GM12878 (cell line): ENCODE measurements at regions not wholly inside any gene's neighbourhood (a gene's known extent, or its start where the extent isn't known, plus 50 kb on each side); places are given as distances from the start of the nearest gene placed in this dataset.

ENCODE experiments used
- ATAC-seq: fragments of 200-7000 bp; cut with Tn5 transposase; 3 replicates; pipeline ENCODE4 v1.9.1; 2020; ENCODE audit warnings: mild to moderate bottlenecking, moderate library complexity
- BruUV-seq: library from RNA; stranded (reverse); fragments of 400-500 nt; replicated peaks from 2 replicates; lab custom pipeline; 2021; lab: Mats Ljungman, UMichigan
- CTCF ChIA-PET: fragments of 300-600 bp; sonication (Branson Sonifier 250); formaldehyde crosslinking; extraction: SDS; loops from one replicate; lab custom pipeline; 2021; ENCODE audit warnings: inconsistent platforms; lab: Yijun Ruan, JAX
- POLR2A ChIA-PET: fragments of 350-600 bp; formaldehyde crosslinking; extraction: SDS; loops from one replicate; lab custom pipeline; 2021; ENCODE audit warnings: inconsistent platforms; lab: Charles Lee
- RAD21 ChIA-PET: fragments of 300-600 bp; sonication (Branson Sonifier 250); formaldehyde crosslinking; loops from one replicate; lab custom pipeline; 2023; ENCODE audit warnings: antibody characterized with exemption; ENCODE audit not compliant: unreplicated experiment; lab: Charles Lee
- SMC1A ChIA-PET: fragments of 300-600 bp; sonication (Branson Sonifier 250); formaldehyde crosslinking; loops from one replicate; lab custom pipeline; 2023; ENCODE audit not compliant: unreplicated experiment, uncharacterized antibody; lab: Charles Lee
- DNase-seq: peaks from one replicate; pipeline ENCODE4 v3.0.0-alpha.2; 2011; ENCODE audit warnings: low read depth, low spot score
- FAIRE-seq: peaks from 3 replicates; lab custom pipeline; 2011; peaks lifted over from hg19 to GRCh38; lab: Jason Lieb, UNC
- H2AFZ ChIP-seq: 2 replicates; pipeline ENCODE4 v1.6.0; 2011; ENCODE audit warnings: low read depth, low read length, control low read depth; ENCODE audit not compliant: control insufficient read depth
- H3K27ac ChIP-seq: 2 replicates; pipeline ENCODE4 v1.5.1; 2011; ENCODE audit warnings: control low read depth; ENCODE audit not compliant: control insufficient read depth, insufficient read depth
- H3K27me3 ChIP-seq, 2 experiments: replicated peaks in 1 of 2; 2 replicates each; pipeline versions ENCODE4 v1.6.0 to v1.6.1; 2011; ENCODE audit warnings: low read length in 1 of 2; ENCODE audit not compliant: control insufficient read depth in 2 of 2, insufficient read depth in 2 of 2
- H3K36me3 ChIP-seq, 2 experiments: 2 replicates each; pipeline ENCODE4 v1.5.1; 2011; ENCODE audit warnings: low read length in 1 of 2; ENCODE audit not compliant: control insufficient read depth in 2 of 2, insufficient read depth in 2 of 2
- H3K4me1 ChIP-seq: 2 replicates; pipeline ENCODE4 v1.6.1; 2011; ENCODE audit warnings: mild to moderate bottlenecking, low read length, moderate library complexity, mixed read lengths; ENCODE audit not compliant: control insufficient read depth, insufficient read depth
- H3K4me2 ChIP-seq: 2 replicates; pipeline ENCODE4 v1.6.0; 2011; ENCODE audit warnings: control low read depth; ENCODE audit not compliant: control insufficient read depth, insufficient read depth
- H3K4me3 ChIP-seq: fragments of 200-600 bp; sonication (generic); 2 replicates; pipeline ENCODE4 v1.5.1; 2016
- H3K79me2 ChIP-seq: 2 replicates; pipeline ENCODE4 v1.6.0; 2011; ENCODE audit warnings: low read length; ENCODE audit not compliant: control insufficient read depth, insufficient read depth
- H3K9ac ChIP-seq: 2 replicates; pipeline ENCODE4 v1.8.0; 2011; ENCODE audit warnings: low read length, control low read depth, mixed read lengths; ENCODE audit not compliant: control insufficient read depth, insufficient read depth
- H3K9me3 ChIP-seq: replicated peaks from 3 replicates; pipeline ENCODE4 v1.5.1; 2011; ENCODE audit warnings: mild to moderate bottlenecking, low read length; ENCODE audit not compliant: control insufficient read depth, insufficient read depth
- H4K20me1 ChIP-seq: 2 replicates; pipeline ENCODE4 v1.6.0; 2011; ENCODE audit not compliant: control insufficient read depth, insufficient read depth
- CHD1 ChIP-seq: IDR thresholded peaks from 2 replicates; pipeline ENCODE4 v1.6.1; 2012; ENCODE audit warnings: low read depth, low read length, improper control_type of control experiment
- E2F4 ChIP-seq: IDR thresholded peaks from 2 replicates; pipeline ENCODE4 v1.6.1; 2012; ENCODE audit warnings: low read depth, low read length, improper control_type of control experiment
- EZH2 ChIP-seq: IDR thresholded peaks from 2 replicates; pipeline ENCODE4 v1.6.1; 2012; ENCODE audit warnings: low read depth, mild to moderate bottlenecking, control low read depth, inconsistent platforms, low read length, borderline replicate concordance; ENCODE audit not compliant: control insufficient read depth
- IRF4 ChIP-seq: IDR thresholded peaks from 2 replicates; pipeline ENCODE4 v1.6.1; 2011; ENCODE audit warnings: low read depth, low read length
- PAX5 ChIP-seq: IDR thresholded peaks from 2 replicates; pipeline ENCODE4 v1.6.1; 2011; ENCODE audit warnings: low read depth, low read length, borderline replicate concordance
- PML ChIP-seq: IDR thresholded peaks from 2 replicates; pipeline ENCODE4 v1.6.1; 2012; ENCODE audit warnings: low read length, inconsistent platforms
- REST ChIP-seq: IDR thresholded peaks from 2 replicates; pipeline ENCODE4 v1.6.1; 2012; ENCODE audit warnings: mild to moderate bottlenecking, low read depth, low read length
- SIN3A ChIP-seq: IDR thresholded peaks from 2 replicates; pipeline ENCODE4 v1.6.1; 2012; ENCODE audit warnings: low read depth, low read length, improper control_type of control experiment
- SIX5 ChIP-seq: IDR thresholded peaks from 2 replicates; pipeline ENCODE4 v1.6.1; 2011; ENCODE audit warnings: mild to moderate bottlenecking, low read depth, low read length, moderate library complexity; ENCODE audit not compliant: severe bottlenecking
- SMAD5 ChIP-seq: IDR thresholded peaks from 2 replicates; pipeline ENCODE4 v1.6.1; 2016; ENCODE audit warnings: antibody characterized with exemption, low read depth
- SMARCA5 ChIP-seq: fragments of 450-650 bp; IDR thresholded peaks from 2 replicates; pipeline ENCODE4 v1.6.1; 2017; ENCODE audit warnings: mild to moderate bottlenecking
- SMC3 ChIP-seq: IDR thresholded peaks from 2 replicates; pipeline ENCODE4 v1.6.1; 2011; ENCODE audit warnings: low read length, improper control_type of control experiment, borderline replicate concordance
- TAF1 ChIP-seq: IDR thresholded peaks from 2 replicates; pipeline ENCODE4 v1.6.1; 2011; ENCODE audit warnings: mild to moderate bottlenecking, low read depth, low read length, borderline replicate concordance
- TBL1XR1 ChIP-seq: IDR thresholded peaks from 2 replicates; pipeline ENCODE4 v1.6.1; 2012; ENCODE audit warnings: low read depth, low read length, improper control_type of control experiment
- ZZZ3 ChIP-seq: IDR thresholded peaks from 2 replicates; pipeline ENCODE4 v1.6.1; 2011; ENCODE audit warnings: low read depth; ENCODE audit not compliant: control insufficient read depth, insufficient read length
- WGBS: methylation state at CpG from one replicate; pipeline ENCODE4 v1.1.6; 2016; ENCODE audit warnings: low lambda C conversion rate; ENCODE audit not compliant: insufficient replicate concordance, insufficient coverage; ENCODE audit errors: missing lambda C conversion rate; 5-methylcytosine and 5-hydroxymethylcytosine counted together
- in situ Hi-C: fragments of 300-500 bp; cut with MboI; formaldehyde crosslinking; loops from 9 replicates; pipeline ENCODE4 v1.14.3; 2018; ENCODE audit warnings: mixed read lengths
- intact Hi-C: fragments of 100-400 bp; cut with micrococcal nuclease; formaldehyde crosslinking; loops from one replicate; pipeline ENCODE4 v1.14.2; 2022; ENCODE audit not compliant: unreplicated experiment
- TF ChIP-seq, protein P1 (sequence below): fragments of 450-650 bp; IDR thresholded peaks from 2 replicates; pipeline ENCODE4 v1.6.1; 2017; ENCODE audit warnings: low read depth, mild to moderate bottlenecking, moderate library complexity

GRCh38 chr21:24995216-24995615 lies 612.1 kb downstream of the MRPL39 start:
- intact Hi-C loops (loop anchor here (2.0 kb wide), 1 partner anchor 38 kb away; no protein-coding TSS in a partner anchor), in situ Hi-C loops (no loop called here)
- RAD21 ChIA-PET, result interaction anchor here (0.9 to 1.6 kb wide), 2 partner anchors 40 to 98 kb away, joined by 3 to 6 read pairs; no protein-coding TSS in a partner anchor
- Histone ChIP-seq H3K9me3 (no peaks in the 10 kb centered on the region; the same call in 2 of the 3 replicates), H3K4me2 (peak overlapping the region; percentile 44), H3K36me3 (no peaks in the 10 kb centered on the region), H3K4me1 (no peaks in the 10 kb centered on the region; the same call in 1 of the 2 replicates), H3K79me2 (no peaks in the 10 kb centered on the region), H3K27ac (no peak overlapping the region; the same call in 1 of the 2 replicates), H2AFZ (peak overlapping the region; percentile 47), H3K27me3 (no peaks in the 10 kb centered on the region), H3K4me3 (no peak overlapping the region), H3K9ac (no peak overlapping the region), H4K20me1 (no peaks in the 10 kb centered on the region)
- DNase-seq (no peak), FAIRE-seq (no peak), ATAC-seq (peak; percentile 36)
- SMC1A ChIA-PET, result interaction anchor here (0.7 to 2.0 kb wide), 8 partner anchors 27 to 391 kb away, joined by 3 to 7 read pairs (median 3); no protein-coding TSS in a partner anchor
- CTCF ChIA-PET, result no interaction called here
- no TSS peak for BruUV-seq
- POLR2A ChIA-PET, result no interaction called here
- WGBS, result 38% methylated on average over 3 of the region's 3 CpGs
- TF ChIP-seq SMC3 (no peak), SMAD5 (no peak), TBL1XR1 (no peak), ZZZ3 (no peak), E2F4 (no peak), SIX5 (no peak), SMARCA5 (no peak), CHD1 (no peak), PAX5 (no peak), TAF1 (no peak), SIN3A (no peak), REST (no peak), PML (no peak), IRF4 (no peak), EZH2 (no peak)
- TF ChIP-seq, protein P1, sequence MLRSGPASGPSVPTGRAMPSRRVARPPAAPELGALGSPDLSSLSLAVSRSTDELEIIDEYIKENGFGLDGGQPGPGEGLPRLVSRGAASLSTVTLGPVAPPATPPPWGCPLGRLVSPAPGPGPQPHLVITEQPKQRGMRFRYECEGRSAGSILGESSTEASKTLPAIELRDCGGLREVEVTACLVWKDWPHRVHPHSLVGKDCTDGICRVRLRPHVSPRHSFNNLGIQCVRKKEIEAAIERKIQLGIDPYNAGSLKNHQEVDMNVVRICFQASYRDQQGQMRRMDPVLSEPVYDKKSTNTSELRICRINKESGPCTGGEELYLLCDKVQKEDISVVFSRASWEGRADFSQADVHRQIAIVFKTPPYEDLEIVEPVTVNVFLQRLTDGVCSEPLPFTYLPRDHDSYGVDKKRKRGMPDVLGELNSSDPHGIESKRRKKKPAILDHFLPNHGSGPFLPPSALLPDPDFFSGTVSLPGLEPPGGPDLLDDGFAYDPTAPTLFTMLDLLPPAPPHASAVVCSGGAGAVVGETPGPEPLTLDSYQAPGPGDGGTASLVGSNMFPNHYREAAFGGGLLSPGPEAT, result no peak
